Hindlimb muscle (tissue), 1 donor: ENCODE measurements at regions not wholly inside any gene's neighbourhood (a gene's known extent, or its start where the extent isn't known, plus 50 kb on each side); places are given as distances from the start of the nearest gene placed in this dataset.
"Not testable (repeated sequence)": the region's sequence is repeated elsewhere in the genome, so short reads cannot be mapped to it uniquely, and the experiment has no call there.

Experiments
- DNase-seq: peaks from one replicate; pipeline ENCODE4 v3.0.0-alpha.2; 2013

DNA sequence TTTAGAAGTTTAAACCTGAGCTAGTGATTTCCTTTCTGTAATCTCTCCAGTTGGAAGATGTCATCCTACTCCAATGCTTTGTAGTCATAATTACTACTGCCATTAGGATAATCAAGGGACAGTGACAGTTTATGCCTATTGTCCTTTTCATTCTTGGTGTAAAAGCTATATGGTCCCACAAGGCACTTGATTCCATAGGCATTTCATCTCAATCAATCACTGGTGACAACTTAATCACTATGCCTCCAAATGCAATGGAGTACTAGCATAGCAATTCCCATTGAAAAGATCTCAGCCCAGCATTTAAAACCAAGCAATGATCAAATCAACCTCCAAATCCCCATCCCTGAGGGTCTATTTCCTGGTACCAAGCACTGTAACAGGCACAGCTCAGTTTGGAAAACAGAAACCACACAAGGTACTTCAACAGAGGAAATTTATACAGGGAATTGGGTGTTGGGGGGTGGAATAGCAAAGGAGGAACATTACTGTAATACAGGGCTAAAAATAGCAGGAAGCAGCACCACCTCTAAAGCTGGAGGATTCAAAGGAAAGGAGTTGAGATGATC lies 51.0 kb downstream of the FHIP2A start:
- DNase-seq, result no peak

DNA sequence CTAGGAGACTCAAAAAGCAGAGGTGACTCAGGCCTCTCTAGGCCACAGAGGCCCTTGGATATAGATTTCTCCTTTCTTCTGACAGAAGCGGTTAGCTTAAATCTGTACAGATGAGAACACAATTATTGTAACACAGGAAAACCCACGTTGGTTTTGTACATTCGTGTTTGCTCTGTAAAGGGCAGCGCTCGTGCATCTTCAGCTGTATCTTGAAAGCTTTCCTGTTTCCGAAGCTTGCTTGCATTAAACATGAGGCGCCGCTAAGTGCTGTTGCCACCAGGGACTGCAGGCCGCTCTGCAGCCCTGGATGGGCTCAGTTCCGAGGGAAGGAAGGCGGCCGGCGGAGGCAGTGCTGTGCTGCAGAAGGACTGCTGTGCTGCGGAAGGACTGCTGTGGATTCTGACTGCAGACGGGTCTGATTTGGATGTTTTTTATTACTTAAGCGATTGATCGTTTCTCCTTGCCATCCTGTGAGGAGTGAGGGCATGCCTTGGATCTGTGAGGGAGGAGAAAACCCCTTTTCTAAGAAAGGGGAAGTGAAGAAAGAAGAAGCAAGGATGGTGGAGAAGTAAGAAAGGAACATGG lies 53.3 kb downstream of the FHIP2A start:
- peak; percentile 53 for DNase-seq

DNA sequence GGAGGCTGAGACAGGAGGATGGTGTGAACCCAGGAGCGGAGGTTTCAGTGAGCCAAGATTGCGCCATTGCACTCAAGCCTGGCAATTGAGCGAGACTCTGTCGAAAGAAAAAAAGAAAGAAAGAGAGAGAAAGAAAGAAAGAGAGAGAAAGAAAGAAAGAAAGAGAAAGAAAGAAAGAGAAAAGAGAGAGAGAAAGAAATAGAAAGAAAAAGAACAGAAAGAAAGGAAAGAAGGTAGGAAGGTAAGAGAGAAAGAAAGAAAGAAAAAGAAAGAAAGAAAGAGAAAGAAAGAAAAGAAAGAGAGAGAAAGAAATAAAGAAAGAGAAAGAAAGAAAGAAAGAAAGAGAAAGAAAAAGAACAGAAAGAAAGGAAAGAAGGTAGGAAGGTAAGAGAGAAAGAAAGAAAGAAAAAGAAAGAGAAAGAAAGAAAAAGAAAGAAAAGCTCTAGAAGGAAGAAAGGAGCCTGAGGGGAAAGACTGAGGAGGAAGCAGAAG lies 54.1 kb downstream of the FHIP2A start:
- DNase-seq, result not testable (repeated sequence)

DNA sequence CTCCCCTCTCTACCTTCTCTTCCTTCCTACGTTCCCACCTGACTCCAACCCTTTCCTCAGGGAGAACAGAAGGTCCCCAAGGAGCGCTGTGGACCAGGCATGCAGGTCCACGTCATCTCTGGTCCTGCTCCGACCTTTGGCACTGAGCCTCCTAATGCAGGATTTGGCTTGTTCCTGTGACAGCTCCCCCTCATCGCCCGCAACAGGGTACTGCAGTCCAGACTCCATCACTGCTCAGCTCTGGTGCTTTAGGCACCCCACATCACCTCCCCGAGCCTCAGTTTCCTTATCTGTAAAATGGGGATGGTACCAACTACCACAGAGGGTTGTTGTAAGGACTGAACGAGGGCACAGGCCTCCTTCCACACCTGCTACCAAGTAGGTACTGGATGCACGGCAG lies 54.6 kb downstream of the FHIP2A start:
- DNase-seq, result no peak

DNA sequence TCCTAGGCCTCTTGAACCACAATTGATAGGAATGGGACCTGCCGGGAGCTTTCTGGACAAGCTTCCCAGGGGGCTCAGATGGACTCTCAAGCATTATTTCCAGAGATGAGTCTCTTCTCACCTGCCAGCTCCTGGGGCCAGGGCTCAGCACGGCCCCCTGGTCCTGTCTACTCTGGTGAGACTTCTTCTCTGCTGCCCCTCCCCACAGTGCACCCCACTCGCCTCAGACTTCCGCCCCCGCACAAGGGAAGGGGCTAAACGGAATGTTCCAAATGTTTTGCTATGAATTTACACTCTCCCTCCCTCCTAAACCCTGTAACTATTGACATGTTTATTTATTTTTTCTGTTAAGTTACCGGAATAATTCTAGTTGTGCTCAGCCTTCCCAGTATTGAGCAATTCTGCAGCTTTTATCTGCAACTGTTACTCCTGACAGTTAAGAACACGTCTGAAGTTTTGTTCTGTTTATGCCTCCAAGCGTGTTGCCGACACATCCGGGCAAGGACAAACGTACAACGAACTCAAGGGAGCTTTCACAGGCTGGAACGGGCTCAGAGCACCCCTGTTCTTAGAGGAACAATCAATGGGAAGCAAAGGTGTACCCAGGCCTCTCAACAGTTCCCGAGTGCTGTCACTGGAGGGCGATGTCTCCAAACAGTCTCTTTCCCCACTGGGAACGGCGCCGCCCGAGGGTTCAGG lies 55.2 kb downstream of the FHIP2A start:
- DNase-seq, result no peak

DNA sequence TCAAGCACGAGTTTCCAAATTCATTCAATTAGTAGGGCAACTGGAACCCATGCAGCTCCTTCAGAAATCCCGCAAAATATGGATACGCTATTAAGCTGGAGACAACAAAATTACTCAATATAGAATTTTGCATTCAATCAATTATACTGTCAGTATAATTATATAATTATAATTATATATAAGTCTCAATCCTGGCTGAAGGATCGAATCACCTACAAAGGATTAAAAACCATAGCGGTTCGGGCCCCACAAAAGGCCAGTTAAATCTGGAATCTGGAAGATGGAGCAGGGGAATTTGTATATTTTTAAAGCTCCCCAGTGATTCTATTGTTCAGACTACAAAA lies 55.7 kb downstream of the FHIP2A start:
- DNase-seq, result no peak

DNA sequence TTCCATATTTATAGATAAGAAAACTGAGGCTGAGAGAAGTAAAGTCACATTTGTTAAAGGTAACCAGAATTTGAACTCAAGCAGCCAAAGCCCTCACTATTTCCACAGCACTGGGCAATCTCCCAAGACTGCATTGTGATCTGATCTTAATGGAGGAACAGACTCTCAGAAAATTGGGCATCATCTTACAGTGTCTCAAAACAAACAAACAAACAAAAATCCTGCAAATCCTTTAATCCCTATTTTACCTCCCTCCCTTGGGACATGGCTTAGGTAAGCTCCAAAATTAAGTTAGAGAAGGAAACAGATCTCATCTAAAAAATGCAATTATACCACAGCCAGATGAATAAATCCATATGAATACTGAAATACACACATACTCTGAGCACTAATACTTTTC lies 57.5 kb downstream of the FHIP2A start:
- peak; percentile 49 for DNase-seq

DNA sequence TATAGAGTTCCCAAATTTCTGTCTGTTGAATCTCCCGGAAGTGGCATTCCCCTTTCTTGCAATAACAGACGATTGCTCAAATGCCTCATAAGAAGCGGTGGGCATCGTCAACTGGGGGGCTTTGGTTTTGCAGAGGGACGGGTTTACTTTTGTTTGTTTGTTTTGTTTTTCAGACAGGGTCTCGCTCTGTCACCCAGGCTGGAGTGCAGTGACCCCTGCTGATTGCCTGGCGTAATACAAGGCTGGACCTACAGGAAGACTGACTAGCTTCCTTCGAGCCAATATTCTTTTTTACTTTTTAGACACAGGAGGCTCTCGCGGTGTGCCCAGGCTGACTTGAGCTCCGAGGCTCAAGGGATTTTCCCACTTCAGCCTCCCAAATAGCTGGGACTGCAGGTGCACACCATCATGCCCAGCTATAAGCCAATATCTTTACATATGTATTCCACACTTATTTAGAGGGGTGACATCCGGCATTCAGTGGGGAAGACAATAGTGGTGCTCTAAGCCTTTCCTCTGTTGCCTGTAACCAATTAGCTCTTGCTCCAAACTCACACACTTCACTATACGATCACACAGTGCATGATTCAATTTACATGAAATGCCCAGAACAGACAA lies 58.1 kb downstream of the FHIP2A start:
- DNase-seq, result no peak

DNA sequence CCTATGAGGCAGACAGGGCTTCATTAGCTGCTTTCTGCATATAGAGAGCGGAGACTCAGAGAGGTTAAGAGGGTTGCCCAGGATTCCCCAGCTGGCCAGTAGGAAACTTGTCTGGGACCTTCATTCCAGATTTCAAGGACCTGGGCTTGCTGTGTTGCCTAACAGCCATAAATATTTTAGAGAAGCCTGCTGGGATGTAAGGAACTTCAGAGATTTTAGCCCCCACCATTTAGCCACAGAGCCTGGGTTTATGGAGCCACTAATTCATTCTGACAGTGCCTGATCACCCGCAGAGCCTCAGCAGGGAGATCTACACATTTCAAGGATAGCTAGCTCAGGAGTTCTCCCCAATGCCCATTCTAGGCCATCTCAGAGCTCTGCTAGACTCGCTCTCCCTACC lies 56.6 kb upstream of the TRUB1 start:
- DNase-seq, result no peak

DNA sequence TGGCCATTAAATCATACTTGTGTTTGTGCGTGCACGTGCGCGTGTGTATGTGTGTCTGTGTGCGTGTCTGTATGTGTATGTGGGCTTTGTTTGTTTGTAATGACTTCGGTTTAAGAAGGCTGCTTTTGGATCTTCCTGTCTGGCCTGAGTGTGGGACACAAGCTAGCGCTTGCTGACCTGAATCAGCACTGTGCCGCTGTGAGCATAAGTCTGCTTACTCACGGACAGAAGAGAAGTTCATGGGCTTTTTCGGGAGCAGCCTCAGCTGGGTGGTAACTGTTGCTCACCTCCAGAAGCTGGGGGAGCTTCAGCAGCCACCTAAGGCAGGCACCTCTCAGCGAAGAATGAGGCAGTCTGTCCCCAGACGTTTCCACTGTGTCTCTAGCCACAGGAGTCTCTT lies 56.1 kb upstream of the TRUB1 start:
- no peak for DNase-seq

DNA sequence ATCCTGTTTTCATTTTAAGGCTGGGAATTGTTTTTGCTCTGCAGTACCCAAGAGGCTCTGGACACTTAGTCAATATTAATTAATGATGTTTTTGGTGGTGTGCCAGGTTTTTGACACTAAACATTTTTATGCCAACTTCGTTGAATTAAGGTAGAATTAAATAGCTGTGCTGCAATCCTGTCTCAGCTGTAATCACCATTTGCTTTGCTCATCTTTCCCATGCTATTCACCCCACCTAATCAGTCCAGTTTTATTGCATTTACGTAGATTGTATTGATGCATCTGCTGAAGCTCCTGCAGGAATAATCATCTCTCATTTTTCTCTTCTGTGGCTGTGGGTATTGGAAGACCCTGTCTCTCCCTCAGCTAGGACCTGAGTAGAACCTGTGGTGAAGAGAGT lies 52.6 kb upstream of the TRUB1 start:
- DNase-seq, result no peak
